ENCODE measurements at regions not wholly inside any gene's neighbourhood (a gene's known extent, or its start where the extent isn't known, plus 50 kb on each side); places are given as distances from the start of the nearest gene placed in this dataset.
"Not testable (repeated sequence)": the region's sequence is repeated elsewhere in the genome, so short reads cannot be mapped to it uniquely, and the experiment has no call there.

DNA sequence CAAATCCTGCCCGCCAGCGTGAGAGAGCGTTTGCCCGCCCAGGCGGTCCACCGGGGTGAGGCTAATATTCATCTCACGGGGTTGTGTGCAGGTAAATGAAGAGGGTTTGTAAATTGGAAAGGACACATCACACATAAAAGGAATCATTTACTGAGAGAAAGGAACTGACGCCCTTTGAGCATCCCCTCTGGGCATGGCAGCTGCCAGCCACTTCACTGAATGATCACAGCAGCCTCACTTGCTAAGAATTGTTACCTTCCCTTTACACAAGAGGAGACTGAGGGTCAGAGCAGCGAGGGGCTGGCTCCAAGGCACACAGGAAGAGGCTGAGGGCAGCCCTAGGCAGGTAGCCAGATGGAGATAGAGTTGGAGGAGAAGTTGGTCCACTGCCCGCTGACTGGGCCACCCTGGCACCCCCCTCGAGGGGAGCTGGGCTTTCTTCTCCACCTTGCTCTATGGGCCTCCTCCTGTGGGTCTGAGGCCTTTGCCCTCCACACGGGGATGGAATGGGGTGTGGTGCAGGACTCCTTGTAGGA is 96.0 kb downstream of the FOXD2 start:
- no peak for DNase-seq (ENCODE audit: low spot score)
- H3K4me3 Mint-ChIP-seq (ENCODE audit: unreplicated experiment), result peak overlapping the region; percentile 35
- peaks cover 21% of the 10 kb centered on the region for H3K4me1 Mint-ChIP-seq (ENCODE audit: low read depth)
- H3K9me3 Mint-ChIP-seq (ENCODE audit: low read depth), result peaks cover 9% of the 10 kb centered on the region
- peaks cover 2% of the 10 kb centered on the region for H3K36me3 Mint-ChIP-seq (ENCODE audit: low read depth)
- H3K27me3 Mint-ChIP-seq (ENCODE audit: low read depth), result peaks cover 11% of the 10 kb centered on the region
- no peak overlapping the region for H3K27ac Mint-ChIP-seq (ENCODE audit: unreplicated experiment)
- TF ChIP-seq CTCF (IDR thresholded peaks at IDR 0.05), result no peak

- peaks cover 11% of the 10 kb centered on the region for H3K27me3 Mint-ChIP-seq (ENCODE audit: low read depth)
- no peak overlapping the region for H3K4me3 Mint-ChIP-seq (ENCODE audit: unreplicated experiment)
- DNase-seq (ENCODE audit: low spot score), result no peak
- H3K4me1 Mint-ChIP-seq (ENCODE audit: low read depth), result peaks cover 21% of the 10 kb centered on the region
- no peak for TF ChIP-seq CTCF (IDR thresholded peaks at IDR 0.05)
- peaks cover 3% of the 10 kb centered on the region for H3K9me3 Mint-ChIP-seq (ENCODE audit: low read depth)
- peaks cover 2% of the 10 kb centered on the region for H3K36me3 Mint-ChIP-seq (ENCODE audit: low read depth)
- H3K27ac Mint-ChIP-seq (ENCODE audit: unreplicated experiment), result peak overlapping the region; percentile 49
Observed at GRCh38 chr1:47534436-47534835, 96.6 kb downstream of the FOXD2 start.

GRCh38 chr1:47536646-47537118 is 98.8 kb downstream of the FOXD2 start:
- Mint-ChIP-seq H3K27ac (ENCODE audit: unreplicated experiment) (no peak overlapping the region), H3K4me1 (ENCODE audit: low read depth) (peaks cover 21% of the 10 kb centered on the region), H3K36me3 (ENCODE audit: low read depth) (peaks cover 2% of the 10 kb centered on the region), H3K9me3 (ENCODE audit: low read depth) (peaks cover 5% of the 10 kb centered on the region), H3K4me3 (ENCODE audit: unreplicated experiment) (no peak overlapping the region), H3K27me3 (ENCODE audit: low read depth) (peaks cover 21% of the 10 kb centered on the region)
- DNase-seq (ENCODE audit: low spot score), result no peak
- TF ChIP-seq CTCF (IDR thresholded peaks at IDR 0.05), result no peak

DNA sequence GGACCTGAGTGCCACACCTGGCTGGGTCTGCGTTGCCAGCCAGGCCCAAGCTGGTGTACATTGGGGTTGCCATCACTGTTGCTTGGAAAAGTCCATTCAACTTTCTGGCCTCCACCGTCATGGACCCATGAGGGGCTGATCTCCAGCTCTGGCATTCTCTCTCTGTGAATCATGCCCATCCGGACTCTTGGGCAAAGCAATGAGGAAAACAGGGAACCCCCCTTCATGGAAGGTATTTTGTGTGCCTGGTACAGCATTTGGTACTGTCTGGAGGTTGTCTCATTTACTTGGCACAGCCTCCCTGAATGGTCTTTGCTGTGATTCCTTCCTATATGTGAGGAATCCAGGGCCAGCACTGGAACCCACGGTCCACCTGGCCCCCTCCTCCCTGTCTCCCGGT is 99.4 kb downstream of the FOXD2 start:
- DNase-seq (ENCODE audit: low spot score), result no peak
- no peak overlapping the region for H3K4me3 Mint-ChIP-seq (ENCODE audit: unreplicated experiment)
- H3K27ac Mint-ChIP-seq (ENCODE audit: unreplicated experiment), result no peak overlapping the region
- peaks cover 21% of the 10 kb centered on the region for H3K27me3 Mint-ChIP-seq (ENCODE audit: low read depth)
- H3K4me1 Mint-ChIP-seq (ENCODE audit: low read depth), result peaks cover 21% of the 10 kb centered on the region
- H3K36me3 Mint-ChIP-seq (ENCODE audit: low read depth), result peaks cover 2% of the 10 kb centered on the region
- peaks cover 10% of the 10 kb centered on the region for H3K9me3 Mint-ChIP-seq (ENCODE audit: low read depth)
- TF ChIP-seq CTCF (IDR thresholded peaks at IDR 0.05), result no peak

GRCh38 chr1:47537966-47538365 is 100.1 kb downstream of the FOXD2 start:
- DNase-seq (ENCODE audit: low spot score), result no peak
- Mint-ChIP-seq H3K4me1 (ENCODE audit: low read depth) (peaks cover 15% of the 10 kb centered on the region), H3K27ac (ENCODE audit: unreplicated experiment) (no peak overlapping the region), H3K27me3 (ENCODE audit: low read depth) (peaks cover 21% of the 10 kb centered on the region), H3K36me3 (ENCODE audit: low read depth) (peaks cover 2% of the 10 kb centered on the region), H3K9me3 (ENCODE audit: low read depth) (peaks cover 10% of the 10 kb centered on the region), H3K4me3 (ENCODE audit: unreplicated experiment) (no peak overlapping the region)
- no peak for TF ChIP-seq CTCF (IDR thresholded peaks at IDR 0.05)

GRCh38 chr1:47538530-47538929 is 100.7 kb downstream of the FOXD2 start:
- Mint-ChIP-seq H3K4me1 (ENCODE audit: low read depth) (peaks cover 11% of the 10 kb centered on the region), H3K27me3 (ENCODE audit: low read depth) (peaks cover 21% of the 10 kb centered on the region)
- not testable (repeated sequence) for DNase-seq (ENCODE audit: low spot score); H3K36me3 Mint-ChIP-seq (ENCODE audit: low read depth); H3K27ac Mint-ChIP-seq (ENCODE audit: unreplicated experiment); H3K4me3 Mint-ChIP-seq (ENCODE audit: unreplicated experiment); H3K9me3 Mint-ChIP-seq (ENCODE audit: low read depth)

GRCh38 chr1:47541705-47542104 is 103.9 kb downstream of the FOXD2 start:
- H3K27me3 Mint-ChIP-seq (ENCODE audit: low read depth), result peaks cover 18% of the 10 kb centered on the region
- H3K4me3 Mint-ChIP-seq (ENCODE audit: unreplicated experiment); DNase-seq (ENCODE audit: low spot score); H3K36me3 Mint-ChIP-seq (ENCODE audit: low read depth); H3K4me1 Mint-ChIP-seq (ENCODE audit: low read depth); H3K9me3 Mint-ChIP-seq (ENCODE audit: low read depth); H3K27ac Mint-ChIP-seq (ENCODE audit: unreplicated experiment): not testable (repeated sequence)

DNA sequence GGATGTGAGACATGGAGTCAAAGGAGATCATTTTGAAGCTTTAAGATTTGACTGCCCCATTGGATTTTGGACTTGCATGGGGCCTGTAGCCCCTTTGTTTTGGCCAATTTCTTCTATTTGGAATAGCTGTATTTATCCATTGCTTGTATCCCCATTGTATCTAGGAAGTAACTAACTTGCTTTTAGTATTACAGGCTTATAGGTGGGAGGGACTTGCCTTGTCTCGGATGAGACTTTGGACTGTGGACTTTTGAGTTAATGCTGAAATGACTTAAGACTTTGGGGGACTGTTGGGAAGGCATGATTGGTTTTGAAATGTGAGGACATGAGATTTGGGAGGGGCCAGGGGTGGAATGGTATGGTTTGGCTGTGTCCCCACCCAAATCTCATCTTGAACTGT is 105.2 kb downstream of the FOXD2 start:
- H3K27me3 Mint-ChIP-seq (ENCODE audit: low read depth), result peaks cover 18% of the 10 kb centered on the region
- not testable (repeated sequence) for H3K27ac Mint-ChIP-seq (ENCODE audit: unreplicated experiment); H3K36me3 Mint-ChIP-seq (ENCODE audit: low read depth)

More for the DNA sequence above, 105.2 kb downstream of the FOXD2 start:
- not testable (repeated sequence) for DNase-seq (ENCODE audit: low spot score); H3K4me3 Mint-ChIP-seq (ENCODE audit: unreplicated experiment); H3K9me3 Mint-ChIP-seq (ENCODE audit: low read depth)
- peaks cover 14% of the 10 kb centered on the region for H3K4me1 Mint-ChIP-seq (ENCODE audit: low read depth)

Measured in chondrocyte (in vitro differentiated cells).